Stomach (tissue), 8 donors: ENCODE measurements at regions not wholly inside any gene's neighbourhood (a gene's known extent, or its start where the extent isn't known, plus 50 kb on each side); places are given as distances from the start of the nearest gene placed in this dataset.

Experiments used
- DNase-seq, 2 donors: peaks; one replicate each; pipeline versions ENCODE4 v3.0.0 to v3.0.0-alpha.2; 2013 to 2019
- H3K27ac ChIP-seq, 5 donors: fragments of 200-600 bp in 4 of 5; sonication (generic) in 4 of 5; one replicate each; pipeline ENCODE4 v1.5.1; 2013 to 2019; ENCODE audit warnings: mild to moderate bottlenecking in 1 of 5, moderate library complexity in 1 of 5
- H3K27me3 ChIP-seq, 3 donors: fragments of 200-600 bp; sonication (generic); one replicate each; pipeline ENCODE4 v1.5.1; 2017 to 2019; ENCODE audit warnings: mixed run types in 1 of 3
- H3K36me3 ChIP-seq, 4 donors: fragments of 200-600 bp; sonication (generic); 1 replicate in 3 of 4; 2 replicates in 1 of 4; pipeline ENCODE4 v1.5.1; 2016 to 2019
- H3K4me1 ChIP-seq, 4 donors: fragments of 200-600 bp; sonication (generic); one replicate each; pipeline ENCODE4 v1.5.1; 2016 to 2019
- H3K4me3 ChIP-seq, 4 donors: fragments of 200-600 bp; sonication (generic) in 3 of 4; one replicate each; pipeline ENCODE4 v1.5.1; 2016 to 2019; ENCODE audit warnings: mild to moderate bottlenecking in 1 of 4
- H3K9me3 ChIP-seq, 4 donors: fragments of 200-600 bp; sonication (generic); one replicate each; pipeline ENCODE4 v1.5.1; 2016 to 2019
- CTCF ChIP-seq, 7 experiments: fragments of 450-650 bp in 4 of 7; fragments of 200-600 bp in 3 of 7; sonication (generic) in 3 of 7; IDR thresholded peaks; one replicate each; pipeline ENCODE4 v1.5.1; 2016 to 2019; ENCODE audit warnings: antibody characterized with exemption in 7 of 7, control low read depth in 2 of 7, mild to moderate bottlenecking in 1 of 7
- EP300 ChIP-seq: sonication (generic); formaldehyde crosslinking; IDR thresholded peaks from one replicate; pipeline ENCODE4 v1.6.1; 2017; ENCODE audit warnings: antibody characterized with exemption
- POLR2A ChIP-seq, 4 donors: fragments of 450-650 bp; IDR thresholded peaks; one replicate each; pipeline ENCODE4 v1.6.1; 2016; ENCODE audit warnings: antibody characterized with exemption in 4 of 4, control low read depth in 2 of 4, mild to moderate bottlenecking in 1 of 4, moderate library complexity in 1 of 4
- POLR2AphosphoS5 ChIP-seq, 3 donors: sonication (generic); formaldehyde crosslinking; IDR thresholded peaks; one replicate each; pipeline ENCODE4 v1.6.1; 2016; ENCODE audit warnings: antibody characterized with exemption in 3 of 3
- WGBS, 5 donors: extraction: QIAGEN DNeasy Blood & Tissue Kit in 3 of 5; methylation state at CpG; one replicate each; pipeline versions ENCODE4 v1.1.5 to v1.1.7; 2013 to 2018; 5-methylcytosine and 5-hydroxymethylcytosine counted together
- intact Hi-C: fragments of 100-400 bp; cut with DNase I; formaldehyde crosslinking; loops from one replicate; pipeline ENCODE4 v1.15.1; 2023; ENCODE audit warnings: low total_unique reads
- donor health status: healthy with polysubstance abuse.
- donor health status: Bipolar disorder and iron deficiency.
- donor health status: healthy.

GRCh38 chr10:128625926-128626325 lies 499.7 kb upstream of the MKI67 start:
- no peaks in the 10 kb centered on the region for H3K9me3 ChIP-seq
- H3K27ac ChIP-seq = no peak overlapping the region
- DNase-seq = no peak
- no peaks in the 10 kb centered on the region for H3K4me1 ChIP-seq
- TF ChIP-seq POLR2A (IDR thresholded peaks at IDR 0.05) (no peak), CTCF (IDR thresholded peaks at IDR 0.05) (no peak), EP300 (no peak), POLR2AphosphoS5 (IDR thresholded peaks at IDR 0.05) (no peak)
- WGBS, 5 donors = 83 to 94% (median 91%) methylated on average over 7 of the region's 7 CpGs
- H3K4me3 ChIP-seq = no peak overlapping the region
- intact Hi-C loops = no loop called here
- no peaks in the 10 kb centered on the region for H3K36me3 ChIP-seq
- peaks cover 0 to under 1% (median 0%) of the 10 kb centered on the region in 3 donors for H3K27me3 ChIP-seq

- Histone ChIP-seq H3K27ac (no peak overlapping the region), H3K4me1 (no peaks in the 10 kb centered on the region), H3K4me3 (no peak overlapping the region), H3K36me3 (no peaks in the 10 kb centered on the region), H3K27me3 (peaks cover 0 to 4% (median 0%) of the 10 kb centered on the region in 3 donors), H3K9me3 (no peaks in the 10 kb centered on the region)
- TF ChIP-seq CTCF (IDR thresholded peaks at IDR 0.05) (no peak), POLR2A (IDR thresholded peaks at IDR 0.05) (no peak), EP300 (no peak), POLR2AphosphoS5 (IDR thresholded peaks at IDR 0.05) (no peak)
- intact Hi-C loops = no loop called here
- no peak for DNase-seq
- 89 to 95% (median 92%) methylated on average over 6 of the region's 6 CpGs for WGBS, 5 donors
Observed at GRCh38 chr10:128626397-128627000, 500.3 kb upstream of the MKI67 start.

- DNase-seq = no peak
- peaks cover 0 to 11% (median 0%) of the 10 kb centered on the region in 3 donors for H3K27me3 ChIP-seq
- TF ChIP-seq EP300 = no peak
- no peak for TF ChIP-seq POLR2AphosphoS5 (IDR thresholded peaks at IDR 0.05)
- no peak for TF ChIP-seq POLR2A (IDR thresholded peaks at IDR 0.05)
- TF ChIP-seq CTCF (IDR thresholded peaks at IDR 0.05) = no peak
- no peak overlapping the region for H3K27ac ChIP-seq
- no peaks in the 10 kb centered on the region for H3K9me3 ChIP-seq
- 88 to 93% (median 91%) methylated on average over 7 of the region's 7 CpGs for WGBS, 5 donors
- H3K4me1 ChIP-seq = no peaks in the 10 kb centered on the region
- no peaks in the 10 kb centered on the region for H3K36me3 ChIP-seq
- intact Hi-C loops = no loop called here
- no peak overlapping the region for H3K4me3 ChIP-seq
Observed at GRCh38 chr10:128627811-128628210, 501.6 kb upstream of the MKI67 start.

GRCh38 chr10:128628252-128628651 lies 502.0 kb upstream of the MKI67 start:
- intact Hi-C loops = no loop called here
- WGBS, 5 donors = 86 to 91% (median 90%) methylated on average over 6 of the region's 6 CpGs

More at GRCh38 chr10:128628252-128628651, 502.0 kb upstream of the MKI67 start:
- Histone ChIP-seq H3K4me3 (no peak overlapping the region), H3K27ac (no peak overlapping the region), H3K4me1 (no peaks in the 10 kb centered on the region), H3K9me3 (no peaks in the 10 kb centered on the region), H3K36me3 (no peaks in the 10 kb centered on the region), H3K27me3 (peaks cover 0 to 11% (median 0%) of the 10 kb centered on the region in 3 donors)
- TF ChIP-seq CTCF (IDR thresholded peaks at IDR 0.05) (no peak), POLR2A (IDR thresholded peaks at IDR 0.05) (no peak), POLR2AphosphoS5 (IDR thresholded peaks at IDR 0.05) (no peak), EP300 (no peak)
- no peak for DNase-seq
